Breast epithelium (tissue), 3 donors: ENCODE measurements at regions not wholly inside any gene's neighbourhood (a gene's known extent, or its start where the extent isn't known, plus 50 kb on each side); places are given as distances from the start of the nearest gene placed in this dataset.

Experiments
- POLR2A ChIP-seq: fragments of 450-650 bp; IDR thresholded peaks from one replicate; pipeline ENCODE4 v1.6.1; 2016; ENCODE audit warnings: antibody characterized with exemption, mild to moderate bottlenecking, moderate library complexity
- POLR2AphosphoS5 ChIP-seq, 3 donors: sonication (generic); formaldehyde crosslinking; IDR thresholded peaks; one replicate each; pipeline ENCODE4 v1.6.1; 2017; ENCODE audit warnings: antibody characterized with exemption in 3 of 3
- TF ChIP-seq, protein P1 (sequence below), 3 donors: fragments of 450-650 bp; IDR thresholded peaks; one replicate each; pipeline ENCODE4 v1.5.1; 2016 to 2017; ENCODE audit warnings: antibody characterized with exemption in 3 of 3, mild to moderate bottlenecking in 3 of 3, moderate library complexity in 3 of 3

DNA sequence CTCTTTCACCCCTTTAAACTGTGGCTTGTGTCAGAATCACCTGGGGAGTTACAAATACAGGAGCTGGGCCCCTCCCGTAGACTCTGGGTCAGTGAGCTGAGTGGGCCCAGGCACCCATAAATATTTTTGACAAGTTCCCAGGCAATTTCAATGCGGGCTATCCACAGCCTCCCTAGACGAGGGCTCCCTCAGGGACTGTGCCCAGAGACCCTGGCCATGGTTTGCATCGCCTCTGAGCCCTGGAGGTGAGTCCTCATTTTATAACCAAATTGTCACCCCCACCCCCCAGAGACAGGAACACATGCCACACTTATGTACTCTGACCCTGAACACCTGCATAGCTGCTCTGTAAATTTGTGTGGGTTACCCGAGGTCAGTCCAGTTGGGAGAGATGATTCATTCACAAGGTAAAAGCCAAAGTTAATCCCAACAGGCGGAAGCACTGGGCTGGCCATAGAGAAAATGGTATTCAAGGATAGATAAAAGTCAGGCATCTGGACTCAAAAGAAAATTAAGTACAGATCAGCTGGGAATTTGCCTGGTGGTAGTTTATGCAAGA, 146.5 kb upstream of the SLC6A11 start:
- TF ChIP-seq, protein P1, sequence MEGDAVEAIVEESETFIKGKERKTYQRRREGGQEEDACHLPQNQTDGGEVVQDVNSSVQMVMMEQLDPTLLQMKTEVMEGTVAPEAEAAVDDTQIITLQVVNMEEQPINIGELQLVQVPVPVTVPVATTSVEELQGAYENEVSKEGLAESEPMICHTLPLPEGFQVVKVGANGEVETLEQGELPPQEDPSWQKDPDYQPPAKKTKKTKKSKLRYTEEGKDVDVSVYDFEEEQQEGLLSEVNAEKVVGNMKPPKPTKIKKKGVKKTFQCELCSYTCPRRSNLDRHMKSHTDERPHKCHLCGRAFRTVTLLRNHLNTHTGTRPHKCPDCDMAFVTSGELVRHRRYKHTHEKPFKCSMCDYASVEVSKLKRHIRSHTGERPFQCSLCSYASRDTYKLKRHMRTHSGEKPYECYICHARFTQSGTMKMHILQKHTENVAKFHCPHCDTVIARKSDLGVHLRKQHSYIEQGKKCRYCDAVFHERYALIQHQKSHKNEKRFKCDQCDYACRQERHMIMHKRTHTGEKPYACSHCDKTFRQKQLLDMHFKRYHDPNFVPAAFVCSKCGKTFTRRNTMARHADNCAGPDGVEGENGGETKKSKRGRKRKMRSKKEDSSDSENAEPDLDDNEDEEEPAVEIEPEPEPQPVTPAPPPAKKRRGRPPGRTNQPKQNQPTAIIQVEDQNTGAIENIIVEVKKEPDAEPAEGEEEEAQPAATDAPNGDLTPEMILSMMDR (IDR thresholded peaks at IDR 0.05) = no peak
- no peak for TF ChIP-seq POLR2A
- TF ChIP-seq POLR2AphosphoS5 (IDR thresholded peaks at IDR 0.05) = no peak
